HCT116 (cell line): ENCODE measurements at regions not wholly inside any gene's neighbourhood (a gene's known extent, or its start where the extent isn't known, plus 50 kb on each side); places are given as distances from the start of the nearest gene placed in this dataset.

ENCODE experiments used
- ATF3 ChIP-seq: IDR thresholded peaks from 2 replicates; pipeline ENCODE4 v1.6.1; 2012
- CTCF ChIP-seq, 3 experiments: fragments of 200-600 bp in 1 of 3; sonication (generic) in 1 of 3; IDR thresholded peaks in 2 of 3; conservative IDR thresholded peaks in 1 of 3; 2 replicates each; pipeline ENCODE4 v1.5.1; 2012 to 2017; ENCODE audit warnings: low read depth in 2 of 3, low read length in 2 of 3, antibody characterized with exemption in 1 of 3, borderline replicate concordance in 1 of 3, control low read depth in 1 of 3, mild to moderate bottlenecking in 1 of 3, mixed read lengths in 1 of 3, mixed run types in 1 of 3, moderate library complexity in 1 of 3; ENCODE audit not compliant: insufficient read depth in 1 of 3
- EZH2 ChIP-seq: fragments of 200-600 bp; sonication (generic); IDR thresholded peaks from 2 replicates; pipeline ENCODE4 v1.6.1; 2017; ENCODE audit warnings: antibody characterized with exemption, mixed run types
- EZH2phosphoT487 ChIP-seq: fragments of 200-600 bp; IDR thresholded peaks from 2 replicates; pipeline ENCODE4 v1.6.1; 2018; ENCODE audit warnings: antibody characterized with exemption, borderline replicate concordance
- JUND ChIP-seq: IDR thresholded peaks from 2 replicates; pipeline ENCODE4 v1.6.1; 2012
- POLR2A ChIP-seq: IDR thresholded peaks from 2 replicates; pipeline ENCODE4 v1.7.0; 2011; ENCODE audit warnings: borderline replicate concordance; ENCODE audit not compliant: insufficient read depth, insufficient read length; ENCODE audit errors: extremely low read depth
- POLR2AphosphoS5 ChIP-seq: IDR thresholded peaks from 2 replicates; pipeline ENCODE4 v1.6.1; 2011; ENCODE audit warnings: mild to moderate bottlenecking, low read depth, low read length, moderate library complexity
- RAD21 ChIP-seq: IDR thresholded peaks from 2 replicates; pipeline ENCODE4 v1.6.1; 2012; ENCODE audit warnings: low read depth, mild to moderate bottlenecking
- REST ChIP-seq: IDR thresholded peaks from 2 replicates; pipeline ENCODE4 v1.6.1; 2012; ENCODE audit warnings: low read depth
- SRF ChIP-seq: IDR thresholded peaks from 2 replicates; pipeline ENCODE4 v1.6.1; 2012; ENCODE audit warnings: low read depth
- ZBTB33 ChIP-seq: IDR thresholded peaks from 2 replicates; pipeline ENCODE4 v1.6.1; 2011; ENCODE audit warnings: mild to moderate bottlenecking, low read length, moderate library complexity; ENCODE audit not compliant: insufficient replicate concordance; ENCODE audit errors: extremely low read depth

GRCh38 chr5:53277491-53277890 lies 167.9 kb upstream of the MOCS2 start:
- no peak for TF ChIP-seq CTCF (IDR thresholded peaks at IDR 0.05 in 2 of 3, conservative IDR thresholded peaks at IDR 0.05 in 1 of 3; ENCODE audit: borderline replicate concordance in 1 of 3, insufficient read depth in 1 of 3, low read depth in 2 of 3, low read length in 2 of 3)
- TF ChIP-seq POLR2A, result no peak
- TF ChIP-seq EZH2phosphoT487, result no peak
- no peak for TF ChIP-seq POLR2AphosphoS5
- TF ChIP-seq ATF3, result no peak
- no peak for TF ChIP-seq RAD21
- no peak for TF ChIP-seq REST
- TF ChIP-seq EZH2, result no peak
- TF ChIP-seq ZBTB33, result no peak
- TF ChIP-seq JUND, result no peak
- no peak for TF ChIP-seq SRF
